Neural cell (in vitro differentiated cells): ENCODE measurements at regions not wholly inside any gene's neighbourhood (a gene's known extent, or its start where the extent isn't known, plus 50 kb on each side); places are given as distances from the start of the nearest gene placed in this dataset.

Experiments used
- H2AFZ ChIP-seq: fragments of 200-600, 300-800 bp; sonication (generic), shearing (Covaris generic); 2 replicates; pipeline ENCODE4 v1.6.0; 2014; ENCODE audit warnings: low read depth, mild to moderate bottlenecking, antibody characterized with exemption, low read length, moderate library complexity
- H3F3A ChIP-seq: fragments of 200-600 bp; shearing (Covaris generic); 2 replicates; pipeline ENCODE4 v1.6.1; 2016; ENCODE audit warnings: mild to moderate bottlenecking, moderate library complexity, mixed read lengths, antibody characterized with exemption, low read length; ENCODE audit not compliant: insufficient read depth, poor library complexity, severe bottlenecking
- H3K27ac ChIP-seq: fragments of 200-600, 300-800 bp; sonication (generic), shearing (Covaris generic); 2 replicates; pipeline ENCODE4 v1.5.1; 2014; ENCODE audit warnings: mild to moderate bottlenecking, low read length, moderate library complexity
- H3K27me3 ChIP-seq: fragments of 300-800, 200-600 bp; sonication (generic), shearing (Covaris generic); 2 replicates; pipeline ENCODE4 v1.6.0; 2014; ENCODE audit warnings: mild to moderate bottlenecking, low read depth, low read length, moderate library complexity; ENCODE audit not compliant: insufficient read depth
- H3K36me3 ChIP-seq: fragments of 300-800, 200-600 bp; sonication (generic), shearing (Covaris generic); 2 replicates; pipeline ENCODE4 v1.5.1; 2014; ENCODE audit warnings: mild to moderate bottlenecking, antibody characterized with exemption, low read length, moderate library complexity; ENCODE audit not compliant: insufficient read depth
- H3K4me2 ChIP-seq: fragments of 300-800, 200-600 bp; sonication (generic), shearing (Covaris generic); 2 replicates; pipeline ENCODE4 v1.6.0; 2014; ENCODE audit warnings: mild to moderate bottlenecking, low read length
- H3K4me3 ChIP-seq: fragments of 300-800, 200-600 bp; sonication (generic), shearing (Covaris generic); 2 replicates; pipeline ENCODE4 v1.5.1; 2014; ENCODE audit warnings: mild to moderate bottlenecking, low read length, moderate library complexity
- H3K79me2 ChIP-seq: fragments of 200-600 bp; shearing (Covaris generic); replicated peaks from 2 replicates; pipeline ENCODE4 v1.6.0; 2014; ENCODE audit warnings: mild to moderate bottlenecking, low read length, moderate library complexity; ENCODE audit not compliant: insufficient read depth
- H3K9ac ChIP-seq: fragments of 300-800, 200-600 bp; sonication (generic), shearing (Covaris generic); 2 replicates; pipeline ENCODE4 v1.6.1; 2016; ENCODE audit warnings: mild to moderate bottlenecking, low read length, mixed read lengths
- H3K9me2 ChIP-seq: fragments of 200-600 bp; shearing (Covaris generic); 2 replicates; pipeline ENCODE4 v1.6.1; 2016; ENCODE audit warnings: mild to moderate bottlenecking, low read length, mixed read lengths; ENCODE audit not compliant: insufficient read depth
- H3K9me3 ChIP-seq: fragments of 200-600, 300-800 bp; sonication (generic), shearing (Covaris generic); 2 replicates; pipeline ENCODE4 v1.6.1; 2016; ENCODE audit warnings: mild to moderate bottlenecking, mixed run types, low read length, moderate library complexity, mixed read lengths
- H4K20me1 ChIP-seq: fragments of 200-600 bp; shearing (Covaris generic); 2 replicates; pipeline ENCODE4 v1.6.1; 2016; ENCODE audit warnings: mild to moderate bottlenecking, mixed run types; ENCODE audit not compliant: insufficient read depth
- EP300 ChIP-seq: fragments of 450-650 bp; conservative IDR thresholded peaks from 2 replicates; pipeline ENCODE4 v1.6.1; 2014; ENCODE audit warnings: antibody characterized with exemption, mild to moderate bottlenecking, moderate library complexity; ENCODE audit not compliant: poor library complexity, severe bottlenecking
- EZH2 ChIP-seq: fragments of 200-600, 300-800 bp; shearing (Covaris generic), sonication (generic); IDR thresholded peaks from 2 replicates; pipeline ENCODE4 v1.6.1; 2014; ENCODE audit warnings: antibody characterized with exemption, low read length, borderline replicate concordance, mild to moderate bottlenecking; ENCODE audit not compliant: insufficient read depth, poor library complexity, severe bottlenecking
- MXI1 ChIP-seq: fragments of 450-650 bp; conservative IDR thresholded peaks from 2 replicates; pipeline ENCODE4 v1.6.1; 2014; ENCODE audit warnings: antibody characterized with exemption, mild to moderate bottlenecking; ENCODE audit not compliant: poor library complexity, severe bottlenecking
- POLR2AphosphoS5 ChIP-seq: IDR thresholded peaks from 2 replicates; pipeline ENCODE4 v1.6.1; 2012
- RAD21 ChIP-seq: fragments of 450-650 bp; conservative IDR thresholded peaks from 2 replicates; pipeline ENCODE4 v1.6.1; 2014; ENCODE audit warnings: antibody characterized with exemption, mild to moderate bottlenecking, moderate library complexity
- SMC3 ChIP-seq: fragments of 450-650 bp; conservative IDR thresholded peaks from 2 replicates; pipeline ENCODE4 v1.6.1; 2014; ENCODE audit warnings: antibody characterized with exemption, mild to moderate bottlenecking, moderate library complexity; ENCODE audit not compliant: poor library complexity
- TAF1 ChIP-seq: IDR thresholded peaks from 2 replicates; pipeline ENCODE4 v1.6.1; 2012; ENCODE audit warnings: low read depth
- TF ChIP-seq, protein P1 (sequence below): IDR thresholded peaks from 2 replicates; pipeline ENCODE4 v1.6.1; 2012; ENCODE audit warnings: borderline replicate concordance
- TF ChIP-seq, protein P2 (sequence below): fragments of 450-650 bp; IDR thresholded peaks from 2 replicates; pipeline ENCODE4 v1.5.1; 2014; ENCODE audit warnings: antibody characterized with exemption, mild to moderate bottlenecking, moderate library complexity; ENCODE audit not compliant: poor library complexity, severe bottlenecking

GRCh38 chr2:12347066-12347493 is 369.7 kb upstream of the TRIB2 start:
- Histone ChIP-seq H3K9ac (no peak overlapping the region), H3F3A (no peaks in the 10 kb centered on the region), H3K79me2 (no peaks in the 10 kb centered on the region), H4K20me1 (no peaks in the 10 kb centered on the region), H3K36me3 (no peaks in the 10 kb centered on the region), H2AFZ (no peak overlapping the region), H3K4me2 (no peak overlapping the region), H3K9me2 (no peaks in the 10 kb centered on the region), H3K9me3 (no peaks in the 10 kb centered on the region), H3K27me3 (no peaks in the 10 kb centered on the region), H3K4me3 (no peak overlapping the region), H3K27ac (no peak overlapping the region)
- TF ChIP-seq EZH2, result no peak
- no peak for TF ChIP-seq SMC3
- TF ChIP-seq POLR2AphosphoS5, result no peak
- TF ChIP-seq RAD21, result no peak
- no peak for TF ChIP-seq TAF1
- TF ChIP-seq, protein P1, sequence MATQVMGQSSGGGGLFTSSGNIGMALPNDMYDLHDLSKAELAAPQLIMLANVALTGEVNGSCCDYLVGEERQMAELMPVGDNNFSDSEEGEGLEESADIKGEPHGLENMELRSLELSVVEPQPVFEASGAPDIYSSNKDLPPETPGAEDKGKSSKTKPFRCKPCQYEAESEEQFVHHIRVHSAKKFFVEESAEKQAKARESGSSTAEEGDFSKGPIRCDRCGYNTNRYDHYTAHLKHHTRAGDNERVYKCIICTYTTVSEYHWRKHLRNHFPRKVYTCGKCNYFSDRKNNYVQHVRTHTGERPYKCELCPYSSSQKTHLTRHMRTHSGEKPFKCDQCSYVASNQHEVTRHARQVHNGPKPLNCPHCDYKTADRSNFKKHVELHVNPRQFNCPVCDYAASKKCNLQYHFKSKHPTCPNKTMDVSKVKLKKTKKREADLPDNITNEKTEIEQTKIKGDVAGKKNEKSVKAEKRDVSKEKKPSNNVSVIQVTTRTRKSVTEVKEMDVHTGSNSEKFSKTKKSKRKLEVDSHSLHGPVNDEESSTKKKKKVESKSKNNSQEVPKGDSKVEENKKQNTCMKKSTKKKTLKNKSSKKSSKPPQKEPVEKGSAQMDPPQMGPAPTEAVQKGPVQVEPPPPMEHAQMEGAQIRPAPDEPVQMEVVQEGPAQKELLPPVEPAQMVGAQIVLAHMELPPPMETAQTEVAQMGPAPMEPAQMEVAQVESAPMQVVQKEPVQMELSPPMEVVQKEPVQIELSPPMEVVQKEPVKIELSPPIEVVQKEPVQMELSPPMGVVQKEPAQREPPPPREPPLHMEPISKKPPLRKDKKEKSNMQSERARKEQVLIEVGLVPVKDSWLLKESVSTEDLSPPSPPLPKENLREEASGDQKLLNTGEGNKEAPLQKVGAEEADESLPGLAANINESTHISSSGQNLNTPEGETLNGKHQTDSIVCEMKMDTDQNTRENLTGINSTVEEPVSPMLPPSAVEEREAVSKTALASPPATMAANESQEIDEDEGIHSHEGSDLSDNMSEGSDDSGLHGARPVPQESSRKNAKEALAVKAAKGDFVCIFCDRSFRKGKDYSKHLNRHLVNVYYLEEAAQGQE, result no peak
- TF ChIP-seq, protein P2, sequence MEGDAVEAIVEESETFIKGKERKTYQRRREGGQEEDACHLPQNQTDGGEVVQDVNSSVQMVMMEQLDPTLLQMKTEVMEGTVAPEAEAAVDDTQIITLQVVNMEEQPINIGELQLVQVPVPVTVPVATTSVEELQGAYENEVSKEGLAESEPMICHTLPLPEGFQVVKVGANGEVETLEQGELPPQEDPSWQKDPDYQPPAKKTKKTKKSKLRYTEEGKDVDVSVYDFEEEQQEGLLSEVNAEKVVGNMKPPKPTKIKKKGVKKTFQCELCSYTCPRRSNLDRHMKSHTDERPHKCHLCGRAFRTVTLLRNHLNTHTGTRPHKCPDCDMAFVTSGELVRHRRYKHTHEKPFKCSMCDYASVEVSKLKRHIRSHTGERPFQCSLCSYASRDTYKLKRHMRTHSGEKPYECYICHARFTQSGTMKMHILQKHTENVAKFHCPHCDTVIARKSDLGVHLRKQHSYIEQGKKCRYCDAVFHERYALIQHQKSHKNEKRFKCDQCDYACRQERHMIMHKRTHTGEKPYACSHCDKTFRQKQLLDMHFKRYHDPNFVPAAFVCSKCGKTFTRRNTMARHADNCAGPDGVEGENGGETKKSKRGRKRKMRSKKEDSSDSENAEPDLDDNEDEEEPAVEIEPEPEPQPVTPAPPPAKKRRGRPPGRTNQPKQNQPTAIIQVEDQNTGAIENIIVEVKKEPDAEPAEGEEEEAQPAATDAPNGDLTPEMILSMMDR, result no peak

- Histone ChIP-seq H3K4me2 (no peak overlapping the region), H4K20me1 (no peaks in the 10 kb centered on the region), H3K9ac (no peak overlapping the region), H3K36me3 (no peaks in the 10 kb centered on the region), H3K9me2 (no peaks in the 10 kb centered on the region), H3F3A (no peaks in the 10 kb centered on the region), H3K9me3 (no peaks in the 10 kb centered on the region), H3K4me3 (no peak overlapping the region), H3K79me2 (no peaks in the 10 kb centered on the region), H2AFZ (no peak overlapping the region), H3K27me3 (no peaks in the 10 kb centered on the region), H3K27ac (no peak overlapping the region)
- TF ChIP-seq EP300, result no peak
- TF ChIP-seq SMC3, result no peak
- TF ChIP-seq, protein P1, result no peak
- TF ChIP-seq, protein P2, result no peak
- TF ChIP-seq MXI1, result no peak
- no peak for TF ChIP-seq EZH2
- no peak for TF ChIP-seq TAF1
Measured at GRCh38 chr2:12348216-12348615, 368.5 kb upstream of the TRIB2 start.
